H1 (cell line): ENCODE measurements at regions not wholly inside any gene's neighbourhood (a gene's known extent, or its start where the extent isn't known, plus 50 kb on each side); places are given as distances from the start of the nearest gene placed in this dataset.

ENCODE experiments used
- CTCF ChIP-seq, 3 experiments: IDR thresholded peaks; 1 replicate in 2 of 3; 2 replicates in 1 of 3; pipeline versions ENCODE4 v1.5.1 to v1.6.1; 2011; ENCODE audit warnings: low read length in 3 of 3, mild to moderate bottlenecking in 3 of 3, inconsistent platforms in 2 of 3, low read depth in 1 of 3, moderate library complexity in 1 of 3; ENCODE audit not compliant: insufficient read depth in 1 of 3; ENCODE audit errors: control extremely low read depth in 1 of 3
- TBP ChIP-seq: IDR thresholded peaks from 2 replicates; pipeline ENCODE4 v1.6.1; 2011; ENCODE audit warnings: low read depth, low read length, improper control_type of control experiment

- TF ChIP-seq CTCF (IDR thresholded peaks at IDR 0.05; ENCODE audit: control extremely low read depth in 1 of 3, insufficient read depth in 1 of 3, low read depth in 1 of 3, low read length in 3 of 3): no peak
- TF ChIP-seq TBP: no peak
These were observed 94.0 kb upstream of the STT3B start for GRCh38 chr3:31438742-31439141.
